H9 (cell line): ENCODE measurements at regions not wholly inside any gene's neighbourhood (a gene's known extent, or its start where the extent isn't known, plus 50 kb on each side); places are given as distances from the start of the nearest gene placed in this dataset.

Experiments
- DNase-seq: peaks from one replicate; pipeline ENCODE4 v3.0.0-alpha.2; 2017
- H2AFZ ChIP-seq: one replicate; pipeline ENCODE4 v1.6.1; 2013; ENCODE audit warnings: mild to moderate bottlenecking, low read length, control low read depth, moderate library complexity
- H2AK5ac ChIP-seq: 2 replicates; pipeline ENCODE4 v1.6.1; 2013; ENCODE audit warnings: low read length, control low read depth, mixed read lengths; ENCODE audit not compliant: insufficient read length
- H2BK120ac ChIP-seq: one replicate; pipeline ENCODE4 v1.6.1; 2013; ENCODE audit warnings: low read depth, mild to moderate bottlenecking, low read length, control low read depth, inconsistent platforms; ENCODE audit not compliant: poor library complexity, severe bottlenecking
- H2BK12ac ChIP-seq: 2 replicates; pipeline ENCODE4 v1.6.1; 2013; ENCODE audit warnings: low read length, control low read depth, mixed read lengths, low read depth; ENCODE audit not compliant: insufficient read length
- H2BK15ac ChIP-seq: 2 replicates; pipeline ENCODE4 v1.6.1; 2013; ENCODE audit warnings: low read depth, low read length, control low read depth
- H2BK20ac ChIP-seq: one replicate; pipeline ENCODE4 v1.6.1; 2013; ENCODE audit warnings: low read depth, mild to moderate bottlenecking, low read length, control low read depth, inconsistent platforms; ENCODE audit not compliant: poor library complexity, severe bottlenecking
- H2BK5ac ChIP-seq: 2 replicates; pipeline ENCODE4 v1.6.1; 2013; ENCODE audit warnings: low read length, control low read depth, mixed read lengths; ENCODE audit not compliant: insufficient read length
- H3K14ac ChIP-seq: 2 replicates; pipeline ENCODE4 v1.6.1; 2013; ENCODE audit warnings: low read length, control low read depth; ENCODE audit not compliant: insufficient read depth
- H3K18ac ChIP-seq: 2 replicates; pipeline ENCODE4 v1.6.1; 2013; ENCODE audit warnings: low read depth, mild to moderate bottlenecking, mixed read lengths, low read length, control low read depth; ENCODE audit not compliant: insufficient read length
- H3K23ac ChIP-seq: 2 replicates; pipeline ENCODE4 v1.6.1; 2013; ENCODE audit warnings: low read length, control low read depth, mixed read lengths, low read depth; ENCODE audit not compliant: insufficient read length
- H3K23me2 ChIP-seq: 2 replicates; pipeline ENCODE4 v1.6.1; 2013; ENCODE audit warnings: low read depth, mild to moderate bottlenecking, mixed read lengths, low read length, control low read depth; ENCODE audit not compliant: insufficient read length, poor library complexity, severe bottlenecking
- H3K27ac ChIP-seq: 2 replicates; pipeline ENCODE4 v1.5.1; 2013; ENCODE audit warnings: low read length, control low read depth, mixed read lengths, low read depth; ENCODE audit not compliant: insufficient read length
- H3K27me3 ChIP-seq: 2 replicates; pipeline ENCODE4 v1.6.1; 2013; ENCODE audit warnings: low read length, control low read depth, inconsistent platforms; ENCODE audit not compliant: insufficient read depth
- H3K4ac ChIP-seq: 2 replicates; pipeline ENCODE4 v1.6.1; 2013; ENCODE audit warnings: low read depth, mild to moderate bottlenecking, control low read depth, inconsistent platforms, low read length, moderate library complexity
- H3K4me1 ChIP-seq: 2 replicates; pipeline ENCODE4 v1.6.1; 2013; ENCODE audit warnings: low read length, control low read depth, inconsistent platforms; ENCODE audit not compliant: insufficient read depth
- H3K4me2 ChIP-seq: 2 replicates; pipeline ENCODE4 v1.6.1; 2013; ENCODE audit warnings: low read length, control low read depth, mixed read lengths; ENCODE audit not compliant: insufficient read length, insufficient read depth
- H3K56ac ChIP-seq: 2 replicates; pipeline ENCODE4 v1.6.1; 2013; ENCODE audit warnings: low read depth, mild to moderate bottlenecking, mixed read lengths, low read length, control low read depth; ENCODE audit not compliant: insufficient read length
- H3K79me1 ChIP-seq: 2 replicates; pipeline ENCODE4 v1.6.1; 2013; ENCODE audit warnings: low read depth, mild to moderate bottlenecking, moderate library complexity, low read length, control low read depth, inconsistent platforms; ENCODE audit not compliant: insufficient read depth, poor library complexity, severe bottlenecking
- H3K79me2 ChIP-seq: 2 replicates; pipeline ENCODE4 v1.6.1; 2013; ENCODE audit warnings: low read length, control low read depth, inconsistent platforms; ENCODE audit not compliant: insufficient read depth
- H3K9ac ChIP-seq: 2 replicates; pipeline ENCODE4 v1.6.1; 2013; ENCODE audit warnings: low read length, control low read depth, mixed read lengths; ENCODE audit not compliant: insufficient read length; ENCODE audit errors: extremely low read depth
- H3K9me3 ChIP-seq: one replicate; pipeline ENCODE4 v1.6.1; 2013; ENCODE audit warnings: low read depth, low read length, inconsistent platforms; ENCODE audit not compliant: control insufficient read depth
- H3T11ph ChIP-seq: one replicate; pipeline ENCODE4 v1.6.1; 2013; ENCODE audit warnings: mild to moderate bottlenecking, low read length, control low read depth, inconsistent platforms
- H4K20me1 ChIP-seq: one replicate; pipeline ENCODE4 v1.6.1; 2013; ENCODE audit not compliant: control insufficient read depth, insufficient read length, insufficient read depth
- H4K5ac ChIP-seq: 2 replicates; pipeline ENCODE4 v1.6.1; 2013; ENCODE audit warnings: low read depth, mild to moderate bottlenecking, mixed read lengths, low read length, control low read depth; ENCODE audit not compliant: insufficient read length
- H4K8ac ChIP-seq: replicated peaks from 2 replicates; pipeline ENCODE4 v1.6.1; 2013; ENCODE audit warnings: low read length, control low read depth, mixed read lengths, low read depth; ENCODE audit not compliant: insufficient read length
- H4K91ac ChIP-seq: 2 replicates; pipeline ENCODE4 v1.6.1; 2013; ENCODE audit warnings: low read depth, mild to moderate bottlenecking, moderate library complexity, mixed read lengths, low read length, control low read depth; ENCODE audit not compliant: insufficient read length
- H3K27ac Mint-ChIP-seq, 3 experiments: 2 replicates in 2 of 3; 3 replicates in 1 of 3; pipeline ENCODE4 v1.8.0; 2020 to 2021; ENCODE audit warnings: mixed read lengths in 3 of 3, mild to moderate bottlenecking in 1 of 3, moderate library complexity in 1 of 3
- H3K27me3 Mint-ChIP-seq: 2 replicates; pipeline ENCODE4 v1.8.0; 2021; ENCODE audit warnings: low read depth, mild to moderate bottlenecking, moderate library complexity, mixed read lengths
- H3K36me3 Mint-ChIP-seq, 3 experiments: 2 replicates in 2 of 3; 3 replicates in 1 of 3; pipeline ENCODE4 v1.8.0; 2020 to 2021; ENCODE audit warnings: low read depth in 3 of 3, mixed read lengths in 3 of 3; ENCODE audit not compliant: insufficient read depth in 1 of 3
- H3K4me1 Mint-ChIP-seq, 2 experiments: 2 replicates each; pipeline ENCODE4 v1.8.0; 2020; ENCODE audit warnings: mixed read lengths in 2 of 2
- H3K4me3 Mint-ChIP-seq, 2 experiments: 2 replicates in 1 of 2; 3 replicates in 1 of 2; pipeline ENCODE4 v1.8.0; 2020 to 2021; ENCODE audit warnings: mild to moderate bottlenecking in 2 of 2, mixed read lengths in 2 of 2, moderate library complexity in 1 of 2
- H3K9me3 Mint-ChIP-seq, 2 experiments: 2 replicates in 1 of 2; 3 replicates in 1 of 2; pipeline ENCODE4 v1.8.0; 2020; ENCODE audit warnings: mild to moderate bottlenecking in 2 of 2, mixed read lengths in 2 of 2, moderate library complexity in 1 of 2
- CTCF ChIP-seq: fragments of 200-600 bp; sonication (generic); conservative IDR thresholded peaks from 3 replicates; pipeline ENCODE4 v1.8.0; 2021; ENCODE audit warnings: antibody characterized with exemption, mild to moderate bottlenecking
- WGBS: extraction: QIAGEN DNeasy Blood & Tissue Kit; methylation state at CpG from one replicate; pipeline ENCODE4 v1.1.7; 2013; ENCODE audit warnings: missing lambda C conversion rate, low lambda C conversion rate, mixed read lengths; ENCODE audit not compliant: insufficient read length; ENCODE audit errors: extremely low coverage; 5-methylcytosine and 5-hydroxymethylcytosine counted together

- Histone ChIP-seq H3K4me2 (no peak overlapping the region), H3K4me1 (no peaks in the 10 kb centered on the region), H2BK20ac (no peak overlapping the region), H3T11ph (no peak overlapping the region), H3K56ac (no peak overlapping the region), H2BK5ac (no peak overlapping the region), H3K23me2 (no peaks in the 10 kb centered on the region), H2AFZ (no peak overlapping the region), H4K5ac (no peak overlapping the region), H3K9me3 (no peaks in the 10 kb centered on the region), H3K27ac (no peak overlapping the region), H4K8ac (no peak overlapping the region), H3K18ac (no peak overlapping the region), H3K4ac (no peak overlapping the region), H2BK15ac (no peak overlapping the region), H3K23ac (no peak overlapping the region), H2AK5ac (no peak overlapping the region), H4K20me1 (no peaks in the 10 kb centered on the region), H2BK120ac (no peak overlapping the region), H3K27me3 (no peaks in the 10 kb centered on the region), H2BK12ac (no peak overlapping the region), H3K9ac (no peak overlapping the region), H3K14ac (no peak overlapping the region), H3K79me2 (no peaks in the 10 kb centered on the region), H4K91ac (no peak overlapping the region), H3K79me1 (no peaks in the 10 kb centered on the region)
- DNase-seq: no peak
- H3K4me1 Mint-ChIP-seq: peaks cover 5% of the 10 kb centered on the region in 2 experiments; a peak in 3 of 4 replicates
- WGBS: no CpG with 5 or more reads among the region's 2 CpGs
- H3K9me3 Mint-ChIP-seq: no peaks in the 10 kb centered on the region
- no peak for TF ChIP-seq CTCF
- H3K27me3 Mint-ChIP-seq: peaks cover 10% of the 10 kb centered on the region
- no peak overlapping the region for H3K27ac Mint-ChIP-seq
- no peak overlapping the region for H3K4me3 Mint-ChIP-seq
- no peaks in the 10 kb centered on the region for H3K36me3 Mint-ChIP-seq
Measured at GRCh38 chr4:104870495-104871233, 276.0 kb upstream of the TET2 start.
